ENCODE measurements at regions not wholly inside any gene's neighbourhood (a gene's known extent, or its start where the extent isn't known, plus 50 kb on each side); places are given as distances from the start of the nearest gene placed in this dataset.

GRCh38 chr12:124408822-124409517, 114.1 kb downstream of the RFLNA start:
- Histone ChIP-seq H3K9ac (ENCODE audit: low read length) (no peak overlapping the region), H3K27me3 (ENCODE audit: control insufficient read depth, insufficient read depth, low read length) (no peaks in the 10 kb centered on the region), H3K4me1 (ENCODE audit: control insufficient read depth, insufficient read depth, low read length) (peaks cover 60% of the 10 kb centered on the region), H3K4me3 (ENCODE audit: low read length) (no peak overlapping the region), H3K36me3 (ENCODE audit: control insufficient read depth, insufficient read depth, low read length) (peaks cover 11% of the 10 kb centered on the region), H3K27ac (ENCODE audit: low read depth, low read length) (peak overlapping the region; percentile 92)

- Histone ChIP-seq H3K4me3 (ENCODE audit: low read length) (no peak overlapping the region), H3K27me3 (ENCODE audit: control insufficient read depth, insufficient read depth, low read length) (no peaks in the 10 kb centered on the region), H3K36me3 (ENCODE audit: control insufficient read depth, insufficient read depth, low read length) (peaks cover 6% of the 10 kb centered on the region), H3K27ac (ENCODE audit: low read depth, low read length) (no peak overlapping the region), H3K4me1 (ENCODE audit: control insufficient read depth, insufficient read depth, low read length) (peaks cover 61% of the 10 kb centered on the region), H3K9ac (ENCODE audit: low read length) (no peak overlapping the region)
Observed at GRCh38 chr12:124407074-124407473, 112.2 kb downstream of the RFLNA start.

GRCh38 chr12:124406043-124406442, 111.2 kb downstream of the RFLNA start:
- no peaks in the 10 kb centered on the region for H3K27me3 ChIP-seq (ENCODE audit: control insufficient read depth, insufficient read depth, low read length)
- no peak overlapping the region for H3K27ac ChIP-seq (ENCODE audit: low read depth, low read length)
- peaks cover 54% of the 10 kb centered on the region for H3K4me1 ChIP-seq (ENCODE audit: control insufficient read depth, insufficient read depth, low read length)
- no peak overlapping the region for H3K9ac ChIP-seq (ENCODE audit: low read length)
- H3K4me3 ChIP-seq (ENCODE audit: low read length) = no peak overlapping the region
- peaks cover 5% of the 10 kb centered on the region for H3K36me3 ChIP-seq (ENCODE audit: control insufficient read depth, insufficient read depth, low read length)

GRCh38 chr12:124405592-124405991, 110.7 kb downstream of the RFLNA start:
- Histone ChIP-seq H3K4me3 (ENCODE audit: low read length) (no peak overlapping the region), H3K27me3 (ENCODE audit: control insufficient read depth, insufficient read depth, low read length) (no peaks in the 10 kb centered on the region), H3K9ac (ENCODE audit: low read length) (no peak overlapping the region), H3K36me3 (ENCODE audit: control insufficient read depth, insufficient read depth, low read length) (peaks cover 5% of the 10 kb centered on the region), H3K27ac (ENCODE audit: low read depth, low read length) (no peak overlapping the region), H3K4me1 (ENCODE audit: control insufficient read depth, insufficient read depth, low read length) (peaks cover 50% of the 10 kb centered on the region)

GRCh38 chr12:124405151-124405550, 110.3 kb downstream of the RFLNA start:
- H3K9ac ChIP-seq (ENCODE audit: low read length) = no peak overlapping the region
- H3K4me1 ChIP-seq (ENCODE audit: control insufficient read depth, insufficient read depth, low read length) = peaks cover 47% of the 10 kb centered on the region
- H3K36me3 ChIP-seq (ENCODE audit: control insufficient read depth, insufficient read depth, low read length) = peaks cover 10% of the 10 kb centered on the region
- H3K27ac ChIP-seq (ENCODE audit: low read depth, low read length) = peak overlapping the region; percentile 83
- H3K27me3 ChIP-seq (ENCODE audit: control insufficient read depth, insufficient read depth, low read length) = no peaks in the 10 kb centered on the region
- H3K4me3 ChIP-seq (ENCODE audit: low read length) = no peak overlapping the region

GRCh38 chr12:124404162-124404784, 109.4 kb downstream of the RFLNA start:
- no peaks in the 10 kb centered on the region for H3K27me3 ChIP-seq (ENCODE audit: control insufficient read depth, insufficient read depth, low read length)
- H3K27ac ChIP-seq (ENCODE audit: low read depth, low read length) = peak overlapping the region; percentile 83
- peaks cover 13% of the 10 kb centered on the region for H3K36me3 ChIP-seq (ENCODE audit: control insufficient read depth, insufficient read depth, low read length)
- H3K4me3 ChIP-seq (ENCODE audit: low read length) = no peak overlapping the region
- H3K9ac ChIP-seq (ENCODE audit: low read length) = no peak overlapping the region
- peaks cover 45% of the 10 kb centered on the region for H3K4me1 ChIP-seq (ENCODE audit: control insufficient read depth, insufficient read depth, low read length)

GRCh38 chr12:124403273-124403672, 108.4 kb downstream of the RFLNA start:
- Histone ChIP-seq H3K27ac (ENCODE audit: low read depth, low read length) (peak overlapping the region; percentile 83), H3K9ac (ENCODE audit: low read length) (no peak overlapping the region), H3K4me1 (ENCODE audit: control insufficient read depth, insufficient read depth, low read length) (peaks cover 49% of the 10 kb centered on the region), H3K36me3 (ENCODE audit: control insufficient read depth, insufficient read depth, low read length) (peaks cover 16% of the 10 kb centered on the region), H3K4me3 (ENCODE audit: low read length) (no peak overlapping the region), H3K27me3 (ENCODE audit: control insufficient read depth, insufficient read depth, low read length) (no peaks in the 10 kb centered on the region)

GRCh38 chr12:124402248-124403066, 107.6 kb downstream of the RFLNA start:
- peak overlapping the region; percentile 83 for H3K27ac ChIP-seq (ENCODE audit: low read depth, low read length)
- H3K4me1 ChIP-seq (ENCODE audit: control insufficient read depth, insufficient read depth, low read length) = peaks cover 56% of the 10 kb centered on the region
- H3K36me3 ChIP-seq (ENCODE audit: control insufficient read depth, insufficient read depth, low read length) = peaks cover 17% of the 10 kb centered on the region
- no peak overlapping the region for H3K4me3 ChIP-seq (ENCODE audit: low read length)
- no peak overlapping the region for H3K9ac ChIP-seq (ENCODE audit: low read length)
- no peaks in the 10 kb centered on the region for H3K27me3 ChIP-seq (ENCODE audit: control insufficient read depth, insufficient read depth, low read length)

GRCh38 chr12:124401704-124402221, 106.9 kb downstream of the RFLNA start:
- Histone ChIP-seq H3K36me3 (ENCODE audit: control insufficient read depth, insufficient read depth, low read length) (peaks cover 17% of the 10 kb centered on the region), H3K4me1 (ENCODE audit: control insufficient read depth, insufficient read depth, low read length) (peaks cover 59% of the 10 kb centered on the region), H3K27ac (ENCODE audit: low read depth, low read length) (peak overlapping the region; percentile 83), H3K27me3 (ENCODE audit: control insufficient read depth, insufficient read depth, low read length) (no peaks in the 10 kb centered on the region), H3K9ac (ENCODE audit: low read length) (no peak overlapping the region), H3K4me3 (ENCODE audit: low read length) (no peak overlapping the region)

- no peak overlapping the region for H3K9ac ChIP-seq (ENCODE audit: low read length)
- H3K27ac ChIP-seq (ENCODE audit: low read depth, low read length) = peak overlapping the region; percentile 91
- peaks cover 15% of the 10 kb centered on the region for H3K36me3 ChIP-seq (ENCODE audit: control insufficient read depth, insufficient read depth, low read length)
- no peaks in the 10 kb centered on the region for H3K27me3 ChIP-seq (ENCODE audit: control insufficient read depth, insufficient read depth, low read length)
- H3K4me3 ChIP-seq (ENCODE audit: low read length) = no peak overlapping the region
- peaks cover 59% of the 10 kb centered on the region for H3K4me1 ChIP-seq (ENCODE audit: control insufficient read depth, insufficient read depth, low read length)
Observed at GRCh38 chr12:124400124-124400523, 105.2 kb downstream of the RFLNA start.

- no peak overlapping the region for H3K4me3 ChIP-seq (ENCODE audit: low read length)
- peaks cover 12% of the 10 kb centered on the region for H3K36me3 ChIP-seq (ENCODE audit: control insufficient read depth, insufficient read depth, low read length)
- H3K4me1 ChIP-seq (ENCODE audit: control insufficient read depth, insufficient read depth, low read length) = peaks cover 58% of the 10 kb centered on the region
- H3K27ac ChIP-seq (ENCODE audit: low read depth, low read length) = peak overlapping the region; percentile 91
- no peaks in the 10 kb centered on the region for H3K27me3 ChIP-seq (ENCODE audit: control insufficient read depth, insufficient read depth, low read length)
- no peak overlapping the region for H3K9ac ChIP-seq (ENCODE audit: low read length)
Observed at GRCh38 chr12:124399622-124400021, 104.7 kb downstream of the RFLNA start.

- no peak overlapping the region for H3K9ac ChIP-seq (ENCODE audit: low read length)
- peaks cover 14% of the 10 kb centered on the region for H3K36me3 ChIP-seq (ENCODE audit: control insufficient read depth, insufficient read depth, low read length)
- peaks cover 58% of the 10 kb centered on the region for H3K4me1 ChIP-seq (ENCODE audit: control insufficient read depth, insufficient read depth, low read length)
Observed at GRCh38 chr12:124398578-124399227, 103.8 kb downstream of the RFLNA start.

More at GRCh38 chr12:124398578-124399227, 103.8 kb downstream of the RFLNA start:
- peak overlapping the region; percentile 91 for H3K27ac ChIP-seq (ENCODE audit: low read depth, low read length)
- H3K27me3 ChIP-seq (ENCODE audit: control insufficient read depth, insufficient read depth, low read length) = no peaks in the 10 kb centered on the region
- H3K4me3 ChIP-seq (ENCODE audit: low read length) = no peak overlapping the region

Data from rectal smooth muscle tissue (tissue), 1 donor.